HepG2 (cell line): ENCODE measurements at regions not wholly inside any gene's neighbourhood (a gene's known extent, or its start where the extent isn't known, plus 50 kb on each side); places are given as distances from the start of the nearest gene placed in this dataset.

Source experiments
- ATAC-seq: fragments of 200-7000 bp; cut with Tn5 transposase; 3 replicates; pipeline ENCODE4 v1.9.1; 2020; ENCODE audit warnings: mild to moderate bottlenecking, moderate library complexity
- BruUV-seq: library from RNA; stranded (reverse); fragments of 400-500 nt; replicated peaks from 2 replicates; lab custom pipeline; 2021; lab: Mats Ljungman, UMichigan
- CTCF ChIA-PET: fragments of 300-600 bp; formaldehyde crosslinking; extraction: SDS; loops from one replicate; lab custom pipeline; 2021; ENCODE audit warnings: low total read pairs, inconsistent platforms, low intra/inter-chr PET ratio; lab: Yijun Ruan, JAX
- POLR2A ChIA-PET: fragments of 350-600 bp; sonication (Branson Sonifier 250); formaldehyde crosslinking; loops from one replicate; lab custom pipeline; 2020; ENCODE audit warnings: antibody characterized with exemption, inconsistent platforms; lab: Yijun Ruan, JAX
- DNase-seq: peaks from one replicate; pipeline ENCODE4 v3.0.0-alpha.2; 2015; ENCODE audit warnings: low spot score
- FAIRE-seq: peaks from 3 replicates; lab custom pipeline; 2011; peaks lifted over from hg19 to GRCh38; lab: Jason Lieb, UNC
- H2AFZ ChIP-seq: one replicate; pipeline ENCODE4 v1.6.1; 2011; ENCODE audit warnings: low read length, inconsistent platforms
- H3K27ac ChIP-seq: fragments of 300-600 bp; 3 replicates; pipeline ENCODE4 v1.8.0; 2011; ENCODE audit warnings: mixed run types, mild to moderate bottlenecking, mixed read lengths, low read length, inconsistent platforms; ENCODE audit not compliant: insufficient read depth; ENCODE audit errors: extremely low read length
- H3K27me3 ChIP-seq, 2 experiments: fragments of 200-600 bp in 1 of 2; 2 replicates in 1 of 2; 3 replicates in 1 of 2; pipeline versions ENCODE4 v1.6.0 to v1.8.0; 2011; ENCODE audit warnings: low read length in 2 of 2, mild to moderate bottlenecking in 2 of 2, moderate library complexity in 2 of 2, inconsistent platforms in 1 of 2; ENCODE audit not compliant: insufficient read depth in 2 of 2, control insufficient read depth in 1 of 2
- H3K36me3 ChIP-seq, 2 experiments: fragments of 200-600 bp in 1 of 2; replicated peaks in 1 of 2; 2 replicates in 1 of 2; 3 replicates in 1 of 2; pipeline versions ENCODE4 v1.5.1 to v1.8.0; 2011; ENCODE audit warnings: low read length in 2 of 2, inconsistent platforms in 1 of 2; ENCODE audit not compliant: insufficient read depth in 2 of 2, control insufficient read depth in 1 of 2
- H3K4me1 ChIP-seq: 2 replicates; pipeline ENCODE4 v1.5.1; 2012; ENCODE audit warnings: low read length, inconsistent platforms; ENCODE audit not compliant: insufficient read depth
- H3K4me2 ChIP-seq: 2 replicates; pipeline ENCODE4 v1.6.0; 2011; ENCODE audit warnings: low read depth, low read length, inconsistent platforms
- H3K4me3 ChIP-seq, 3 experiments: fragments of 200-600 bp in 1 of 3; sonication (generic), shearing (Covaris generic) in 1 of 3; replicated peaks in 1 of 3; 2 replicates each; pipeline ENCODE4 v1.5.1; 2011 to 2016; ENCODE audit warnings: low read length in 3 of 3, inconsistent platforms in 2 of 3, low read depth in 2 of 3, mild to moderate bottlenecking in 2 of 3, control low read depth in 1 of 3, mixed read lengths in 1 of 3; ENCODE audit not compliant: insufficient read depth in 1 of 3
- H3K79me2 ChIP-seq: one replicate; pipeline ENCODE4 v1.6.1; 2011; ENCODE audit warnings: low read length, inconsistent platforms; ENCODE audit not compliant: insufficient read depth
- H3K9ac ChIP-seq: 2 replicates; pipeline ENCODE4 v1.6.0; 2011; ENCODE audit warnings: mild to moderate bottlenecking, low read depth, low read length, inconsistent platforms; ENCODE audit not compliant: insufficient read depth
- H3K9me3 ChIP-seq: 2 replicates; pipeline ENCODE4 v1.5.1; 2012; ENCODE audit warnings: mild to moderate bottlenecking, low read length
- H4K20me1 ChIP-seq: 2 replicates; pipeline ENCODE4 v1.6.0; 2011; ENCODE audit warnings: inconsistent platforms, mild to moderate bottlenecking, low read length, moderate library complexity; ENCODE audit not compliant: insufficient read depth
- ISL2 ChIP-seq: sonication (generic); formaldehyde crosslinking; IDR thresholded peaks from 2 replicates; pipeline ENCODE4 v1.5.0; 2020; ENCODE audit warnings: missing genetic modification reagents
- MLXIP ChIP-seq: sonication (generic); formaldehyde crosslinking; IDR thresholded peaks from 2 replicates; pipeline ENCODE4 v1.9.0; 2021; ENCODE audit warnings: missing genetic modification reagents, borderline replicate concordance
- SIX4 ChIP-seq: sonication (generic); formaldehyde crosslinking; IDR thresholded peaks from 2 replicates; pipeline ENCODE4 v1.4.0; 2020; ENCODE audit warnings: missing genetic modification reagents
- ZNF180 ChIP-seq: sonication (generic); formaldehyde crosslinking; IDR thresholded peaks from 2 replicates; pipeline ENCODE4 v1.4.0; 2020; ENCODE audit warnings: low read depth, missing genetic modification reagents, borderline replicate concordance
- ZNF451 ChIP-seq: sonication (generic); formaldehyde crosslinking; IDR thresholded peaks from 2 replicates; pipeline ENCODE4 v1.5.0; 2020; ENCODE audit warnings: mild to moderate bottlenecking, missing genetic modification reagents
- WGBS: methylation state at CpG from one replicate; pipeline ENCODE4 v1.1.6; 2017; ENCODE audit warnings: low lambda C conversion rate; 5-methylcytosine and 5-hydroxymethylcytosine counted together
- in situ Hi-C: cut with HindIII; loops from 2 replicates; pipeline ENCODE4 v1.10.0; 2017; ENCODE audit warnings: low pct_unique_long_range_greater_than_20kb; ENCODE audit not compliant: extremely low pct_ligation_motif_present
- intact Hi-C: fragments of 100-400 bp; cut with micrococcal nuclease; formaldehyde crosslinking; loops from one replicate; pipeline ENCODE4 v1.10.0; 2022; ENCODE audit not compliant: unreplicated experiment

DNA sequence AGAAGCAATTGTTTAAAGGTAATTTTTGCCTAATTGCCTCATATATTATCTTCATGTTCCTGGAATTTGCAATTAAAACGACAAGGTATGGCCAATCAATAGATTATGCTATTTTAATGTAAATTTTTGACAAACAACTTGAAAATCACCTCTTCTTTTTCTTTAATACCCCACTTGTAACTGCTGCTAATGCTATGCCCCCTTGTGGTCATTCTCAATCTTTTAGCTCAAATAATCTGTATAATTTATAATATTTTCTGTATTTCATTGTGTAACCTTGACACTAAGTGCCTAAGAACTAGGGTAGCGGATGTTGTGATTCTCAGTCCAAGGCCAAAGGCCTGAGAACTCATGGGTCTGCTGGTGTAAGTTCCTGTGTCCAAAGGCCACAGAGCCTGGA lies 831.7 kb upstream of the POU3F4 start:
- intact Hi-C loops (no loop called here), in situ Hi-C loops (no loop called here)
- Histone ChIP-seq H3K4me1 (no peaks in the 10 kb centered on the region), H3K36me3 (no peaks in the 10 kb centered on the region), H3K4me2 (no peak overlapping the region), H2AFZ (no peak overlapping the region), H3K4me3 (no peak overlapping the region), H3K9me3 (peaks cover 13% of the 10 kb centered on the region; the same call in 1 of the 2 replicates), H3K79me2 (no peaks in the 10 kb centered on the region), H4K20me1 (no peaks in the 10 kb centered on the region), H3K27me3 (no peaks in the 10 kb centered on the region), H3K27ac (no peak overlapping the region)
- WGBS = 0% methylated on average over 2 of the region's 2 CpGs
- ATAC-seq = no peak
- DNase-seq = no peak
- CTCF ChIA-PET = no interaction called here
- FAIRE-seq = no peak
- TF ChIP-seq SIX4 = no peak
- TF ChIP-seq, all 625 proteins: peak for 0
- BruUV-seq = no TSS peak
- POLR2A ChIA-PET = no interaction called here
- no peak overlapping the region for H3K9ac ChIP-seq

DNA sequence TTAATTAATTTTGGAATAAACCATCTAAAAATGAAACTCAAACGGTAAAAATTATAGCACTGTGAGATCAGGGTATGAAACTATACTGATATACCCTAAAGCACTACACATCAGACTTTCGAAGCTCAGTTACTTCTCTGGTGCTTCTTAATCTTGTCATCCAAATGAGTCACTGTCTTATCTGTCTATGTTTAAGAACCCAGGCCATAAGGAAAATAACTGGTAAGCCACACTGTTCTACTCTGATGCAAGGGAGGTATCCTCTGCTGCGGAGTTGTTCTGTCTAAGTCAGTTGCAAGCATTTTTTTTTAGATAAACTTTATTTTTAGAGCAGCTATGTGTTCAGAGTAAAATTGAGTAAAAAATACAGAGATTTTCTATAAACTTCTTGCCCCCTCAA lies 830.8 kb upstream of the POU3F4 start:
- in situ Hi-C loops (no loop called here), intact Hi-C loops (no loop called here)
- no peaks in the 10 kb centered on the region for H4K20me1 ChIP-seq
- no peak overlapping the region for H2AFZ ChIP-seq
- no peak overlapping the region for H3K27ac ChIP-seq
- H3K4me1 ChIP-seq = no peaks in the 10 kb centered on the region
- H3K27me3 ChIP-seq = no peaks in the 10 kb centered on the region
- no peak overlapping the region for H3K4me2 ChIP-seq
- FAIRE-seq = no peak
- peaks cover 19% of the 10 kb centered on the region for H3K9me3 ChIP-seq
- ATAC-seq = no peak
- WGBS = 0% methylated on average over 3 of the region's 3 CpGs
- no peak for TF ChIP-seq ZNF451 (CRISPR knock-in tag)
- no peak for TF ChIP-seq ZNF180 (CRISPR knock-in tag)
- TF ChIP-seq MLXIP (CRISPR knock-in tag) = no peak
- no peak for TF ChIP-seq ISL2 (CRISPR knock-in tag)
- no peaks in the 10 kb centered on the region for H3K36me3 ChIP-seq
- no TSS peak for BruUV-seq
- ChIA-PET CTCF (no interaction called here), POLR2A (no interaction called here)
- DNase-seq = no peak
- no peak overlapping the region for H3K9ac ChIP-seq
- H3K4me3 ChIP-seq = no peak overlapping the region
- no peaks in the 10 kb centered on the region for H3K79me2 ChIP-seq
